Mucosa of descending colon (tissue), 3 donors: ENCODE measurements at regions not wholly inside any gene's neighbourhood (a gene's known extent, or its start where the extent isn't known, plus 50 kb on each side); places are given as distances from the start of the nearest gene placed in this dataset.

Experiments used
- ATAC-seq: fragments of 200-7000 bp; cut with Tn5 transposase; one replicate; pipeline ENCODE4 v1.9.1; 2020; ENCODE audit warnings: mild to moderate bottlenecking, moderate library complexity
- DNase-seq, 3 donors: peaks; one replicate each; pipeline ENCODE4 v3.0.0-alpha.2; 2020
- H3K36me3 ChIP-seq: fragments of 200-600 bp; one replicate; pipeline ENCODE4 v1.8.0; 2021; ENCODE audit warnings: low read depth, mild to moderate bottlenecking
- H3K4me1 ChIP-seq: fragments of 200-600 bp; one replicate; pipeline ENCODE4 v1.8.0; 2021; ENCODE audit warnings: low read depth, mild to moderate bottlenecking
- H3K4me3 ChIP-seq: fragments of 200-600 bp; one replicate; pipeline ENCODE4 v1.8.0; 2021; ENCODE audit warnings: mild to moderate bottlenecking
- H3K9me3 ChIP-seq: fragments of 200-600 bp; one replicate; pipeline ENCODE4 v1.8.0; 2021; ENCODE audit warnings: mild to moderate bottlenecking
- CTCF ChIP-seq: fragments of 200-600 bp; IDR thresholded peaks from one replicate; pipeline ENCODE4 v1.8.0; 2022; ENCODE audit warnings: antibody characterized with exemption, mild to moderate bottlenecking
- intact Hi-C, 2 donors: fragments of 100-400 bp; cut with DNase I in 1 of 2; cut with micrococcal nuclease in 1 of 2; formaldehyde crosslinking; loops; one replicate each; pipeline versions ENCODE4 v1.11.0 to v1.11.1; 2022; cut with DNase I, micrococcal nuclease
- donor health status: DM: no; HTN: no; CAD: no; lungs with moderate emphysema.
- donor health status: DM: no; HTN: no; CAD: no.
- donor health status: DM: no; HTN: yes; CAD: no.

- ATAC-seq: peak; percentile 91
- DNase-seq: peak in 1 of 3 donors; percentile 45
Observed at GRCh38 chr11:15901790-15902189, 454.6 kb downstream of the SOX6 start.

DNA sequence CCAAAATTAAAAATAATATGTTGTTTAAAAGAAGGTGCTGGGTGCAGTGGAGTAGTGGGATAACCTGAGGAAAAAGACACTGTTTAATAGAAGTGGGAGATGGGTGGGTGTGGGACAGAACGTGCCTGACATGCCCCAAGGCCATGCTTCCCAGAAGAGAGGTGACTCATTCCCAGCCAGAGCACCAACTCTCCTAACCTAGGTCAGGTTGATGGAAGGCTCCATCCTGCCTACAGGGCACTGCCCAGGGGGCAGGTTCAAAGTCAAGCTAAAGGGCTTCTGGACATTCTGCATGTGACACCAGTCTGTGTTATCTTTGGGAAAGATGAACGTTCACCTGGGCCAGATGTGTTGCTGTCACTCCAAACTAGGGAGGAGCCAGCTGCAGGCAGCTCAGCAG, 453.1 kb downstream of the SOX6 start:
- intact Hi-C loops: no loop called here
- no peak overlapping the region for H3K4me3 ChIP-seq
- no peak for TF ChIP-seq CTCF
- H3K4me1 ChIP-seq: no peaks in the 10 kb centered on the region
- ATAC-seq (no peak), DNase-seq (no peak)
- no peaks in the 10 kb centered on the region for H3K36me3 ChIP-seq
- H3K9me3 ChIP-seq: no peaks in the 10 kb centered on the region

More at GRCh38 chr11:15901790-15902189, 454.6 kb downstream of the SOX6 start:
- Histone ChIP-seq H3K4me1 (no peaks in the 10 kb centered on the region), H3K4me3 (no peak overlapping the region), H3K9me3 (no peaks in the 10 kb centered on the region), H3K36me3 (no peaks in the 10 kb centered on the region)
- TF ChIP-seq CTCF: no peak
- intact Hi-C loops: no loop called here

DNA sequence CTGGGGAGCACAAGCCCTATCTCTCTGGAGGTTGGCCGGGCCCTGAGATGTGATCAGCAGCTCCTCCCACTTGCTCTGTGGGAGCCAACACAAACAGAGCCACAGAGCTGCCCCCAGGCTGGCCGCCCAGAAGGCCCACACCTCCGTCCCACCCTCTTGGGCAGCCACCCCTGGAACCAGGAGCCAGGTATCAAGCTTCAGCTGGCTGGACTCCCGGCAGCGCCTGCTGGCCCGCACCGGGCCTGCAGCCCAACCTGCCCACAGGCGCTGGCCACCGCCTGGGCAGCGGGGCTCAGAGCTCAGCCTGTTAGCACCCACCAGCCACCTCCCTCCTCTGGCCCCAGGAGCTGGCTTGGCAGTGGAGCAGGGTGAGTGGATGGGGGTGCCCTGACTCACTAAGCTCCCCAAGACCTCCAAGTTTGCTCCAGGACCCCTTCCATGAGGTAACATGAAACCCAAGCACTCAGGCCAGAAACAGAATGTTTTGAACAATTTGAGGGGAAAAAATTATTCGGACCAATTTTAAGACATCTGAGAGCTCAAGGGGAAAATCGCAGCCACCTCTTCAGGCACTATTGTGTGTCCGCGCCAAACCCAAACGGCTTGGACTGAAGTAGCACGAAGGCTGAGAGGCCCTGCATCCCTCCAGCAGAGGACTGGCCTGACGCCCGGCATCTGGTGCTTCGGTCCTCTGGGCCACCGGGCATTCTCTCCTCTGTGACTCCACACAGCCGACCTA, 450.8 kb downstream of the SOX6 start:
- no peaks in the 10 kb centered on the region for H3K36me3 ChIP-seq
- intact Hi-C loops: no loop called here
- H3K4me3 ChIP-seq: no peak overlapping the region
- ATAC-seq (no peak), DNase-seq (no peak)
- TF ChIP-seq CTCF: no peak
- no peaks in the 10 kb centered on the region for H3K4me1 ChIP-seq
- H3K9me3 ChIP-seq: no peaks in the 10 kb centered on the region

GRCh38 chr11:15906481-15907035, 449.8 kb downstream of the SOX6 start:
- TF ChIP-seq CTCF: no peak
- intact Hi-C loops: no loop called here

GRCh38 chr11:15907806-15908205, 448.5 kb downstream of the SOX6 start:
- Histone ChIP-seq H3K9me3 (no peaks in the 10 kb centered on the region), H3K36me3 (no peaks in the 10 kb centered on the region), H3K4me3 (no peak overlapping the region), H3K4me1 (no peaks in the 10 kb centered on the region)
- ATAC-seq: no peak
- intact Hi-C loops: no loop called here
- no peak for DNase-seq
- TF ChIP-seq CTCF: no peak

More at GRCh38 chr11:15906481-15907035, 449.8 kb downstream of the SOX6 start:
- DNase-seq: no peak
- Histone ChIP-seq H3K9me3 (no peaks in the 10 kb centered on the region), H3K36me3 (no peaks in the 10 kb centered on the region), H3K4me1 (no peaks in the 10 kb centered on the region), H3K4me3 (no peak overlapping the region)
- ATAC-seq: no peak
